ENCODE measurements at regions not wholly inside any gene's neighbourhood (a gene's known extent, or its start where the extent isn't known, plus 50 kb on each side); places are given as distances from the start of the nearest gene placed in this dataset.
A peak's percentile ranks its signal among the peaks of the same experiment; 100 is the strongest.
"Not testable (repeated sequence)": the region's sequence is repeated elsewhere in the genome, so short reads cannot be mapped to it uniquely, and the experiment has no call there.

DNA sequence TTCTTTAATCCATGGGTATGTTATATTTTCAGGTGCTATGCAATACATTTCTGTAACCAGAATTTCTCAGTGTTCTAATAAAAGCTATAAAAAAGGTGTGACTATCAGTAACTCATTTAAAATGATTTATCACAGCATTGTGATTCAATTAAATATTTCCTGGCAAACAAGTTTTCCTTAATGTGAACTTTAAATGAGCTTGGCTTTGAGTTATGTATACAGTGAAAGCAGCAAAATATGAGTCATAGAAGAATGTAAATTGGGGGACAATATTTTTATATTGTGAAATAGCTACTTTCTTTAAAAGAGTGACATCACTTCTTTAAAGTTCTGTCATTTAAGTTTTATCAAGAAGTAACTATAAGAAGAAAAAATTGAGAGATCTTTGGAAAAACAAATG, 484.9 kb upstream of the MAN1A1 start:
- H3K36me3 ChIP-seq (ENCODE audit: control insufficient read depth, insufficient read depth, low read length) = no peaks in the 10 kb centered on the region
- H3K9ac ChIP-seq (ENCODE audit: low read depth, low read length) = no peak overlapping the region
- no peak overlapping the region for H3K27ac ChIP-seq (ENCODE audit: low read depth, low read length)
- no peak overlapping the region for H3K4me3 ChIP-seq (ENCODE audit: low read depth, low read length)
- H3K9me3 ChIP-seq (ENCODE audit: control insufficient read depth, insufficient read depth, low read length) = no peaks in the 10 kb centered on the region
- H3K27me3 ChIP-seq (ENCODE audit: control insufficient read depth, insufficient read depth, low read length) = no peaks in the 10 kb centered on the region
- H3K4me1 ChIP-seq (ENCODE audit: control insufficient read depth, insufficient read depth, low read length) = no peaks in the 10 kb centered on the region

DNA sequence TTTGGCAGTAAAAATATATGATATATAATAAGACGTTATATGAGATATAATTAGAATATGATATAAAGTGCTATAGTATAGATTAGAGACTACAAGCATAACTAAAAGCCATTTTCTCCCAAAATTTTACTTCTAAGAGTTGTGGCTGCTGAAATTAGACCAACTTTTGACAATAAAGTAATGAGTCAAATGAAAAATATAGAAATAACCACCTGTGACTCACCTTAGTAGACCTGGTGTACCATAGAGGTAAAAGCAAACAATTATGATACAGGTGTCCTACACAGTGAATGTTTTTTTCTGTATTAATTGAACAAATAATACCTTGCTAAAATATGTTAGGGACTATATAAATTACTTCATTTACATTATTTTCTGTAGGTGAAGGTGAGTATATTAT, 482.9 kb upstream of the MAN1A1 start:
- no peaks in the 10 kb centered on the region for H3K4me1 ChIP-seq (ENCODE audit: control insufficient read depth, insufficient read depth, low read length)
- H3K9ac ChIP-seq (ENCODE audit: low read depth, low read length) = no peak overlapping the region
- no peak overlapping the region for H3K27ac ChIP-seq (ENCODE audit: low read depth, low read length)
- no peak overlapping the region for H3K4me3 ChIP-seq (ENCODE audit: low read depth, low read length)
- no peaks in the 10 kb centered on the region for H3K9me3 ChIP-seq (ENCODE audit: control insufficient read depth, insufficient read depth, low read length)
- no peaks in the 10 kb centered on the region for H3K27me3 ChIP-seq (ENCODE audit: control insufficient read depth, insufficient read depth, low read length)
- no peaks in the 10 kb centered on the region for H3K36me3 ChIP-seq (ENCODE audit: control insufficient read depth, insufficient read depth, low read length)

DNA sequence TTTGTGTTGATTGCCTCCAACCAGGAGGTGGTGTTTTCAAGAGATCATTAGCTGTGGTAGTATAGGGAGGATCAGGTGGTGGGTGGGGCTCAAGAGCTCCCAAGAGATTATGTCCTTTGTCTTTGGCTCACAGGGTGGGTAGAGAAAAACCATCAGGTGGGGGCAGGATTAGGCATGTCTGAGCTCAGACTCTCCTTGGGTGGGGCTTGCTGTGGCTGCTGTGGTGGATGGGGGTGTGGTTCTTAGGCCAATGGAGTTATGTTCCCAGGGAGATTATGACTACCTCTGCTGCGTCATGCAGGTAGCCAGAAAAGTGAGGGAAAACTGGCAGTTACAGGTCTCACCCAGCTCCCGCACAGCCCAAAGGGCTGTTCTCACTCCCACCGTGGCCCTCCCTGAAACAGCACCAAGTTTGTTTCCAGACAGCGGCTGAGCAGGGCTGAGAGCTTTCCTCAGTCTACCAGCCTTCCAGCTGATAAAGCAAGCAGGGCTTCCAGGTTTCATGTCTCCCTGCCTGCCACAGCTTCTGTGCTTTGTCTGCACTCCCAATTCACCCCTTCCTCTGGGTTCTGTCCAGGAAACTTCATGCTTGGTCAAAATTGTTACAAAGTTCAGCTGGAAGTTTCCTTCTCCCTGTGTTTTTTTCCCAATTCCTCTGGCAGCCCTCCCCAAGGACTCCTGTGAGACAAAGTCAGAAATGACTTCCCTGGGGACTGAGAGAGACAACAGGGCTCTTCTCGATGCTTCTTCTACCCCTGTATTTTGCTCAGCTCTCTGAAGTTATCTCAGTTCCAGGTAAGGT, 481.1 kb upstream of the MAN1A1 start:
- H3K4me3 ChIP-seq (ENCODE audit: low read depth, low read length) = no peak overlapping the region
- H3K36me3 ChIP-seq (ENCODE audit: control insufficient read depth, insufficient read depth, low read length) = no peaks in the 10 kb centered on the region
- no peaks in the 10 kb centered on the region for H3K9me3 ChIP-seq (ENCODE audit: control insufficient read depth, insufficient read depth, low read length)
- H3K27ac ChIP-seq (ENCODE audit: low read depth, low read length) = peak overlapping the region; percentile 43
- no peaks in the 10 kb centered on the region for H3K4me1 ChIP-seq (ENCODE audit: control insufficient read depth, insufficient read depth, low read length)
- H3K9ac ChIP-seq (ENCODE audit: low read depth, low read length) = no peak overlapping the region
- H3K27me3 ChIP-seq (ENCODE audit: control insufficient read depth, insufficient read depth, low read length) = no peaks in the 10 kb centered on the region

DNA sequence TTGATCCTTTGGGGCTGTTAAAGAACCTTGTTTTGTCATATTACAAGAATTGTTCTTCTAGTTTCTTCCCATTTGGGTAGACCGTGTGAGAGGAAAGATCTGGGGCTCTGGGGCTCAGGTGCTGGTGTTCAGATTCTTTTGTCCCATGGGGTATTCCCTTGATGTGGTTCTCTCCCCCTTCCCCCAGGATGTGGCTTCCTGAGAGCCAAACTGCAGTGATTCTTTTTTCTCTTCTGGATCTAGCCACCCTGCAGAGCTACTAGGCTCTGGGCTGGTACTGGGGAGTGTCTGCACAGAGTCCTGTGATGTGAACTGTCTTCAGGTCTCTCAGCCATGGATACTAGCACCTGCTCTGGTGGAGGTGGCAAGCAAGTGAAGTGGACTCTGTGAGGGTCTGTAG, 480.5 kb upstream of the MAN1A1 start:
- Histone ChIP-seq H3K36me3 (ENCODE audit: control insufficient read depth, insufficient read depth, low read length) (no peaks in the 10 kb centered on the region), H3K9me3 (ENCODE audit: control insufficient read depth, insufficient read depth, low read length) (no peaks in the 10 kb centered on the region), H3K9ac (ENCODE audit: low read depth, low read length) (no peak overlapping the region), H3K4me1 (ENCODE audit: control insufficient read depth, insufficient read depth, low read length) (no peaks in the 10 kb centered on the region), H3K27me3 (ENCODE audit: control insufficient read depth, insufficient read depth, low read length) (no peaks in the 10 kb centered on the region), H3K4me3 (ENCODE audit: low read depth, low read length) (no peak overlapping the region), H3K27ac (ENCODE audit: low read depth, low read length) (no peak overlapping the region)

DNA sequence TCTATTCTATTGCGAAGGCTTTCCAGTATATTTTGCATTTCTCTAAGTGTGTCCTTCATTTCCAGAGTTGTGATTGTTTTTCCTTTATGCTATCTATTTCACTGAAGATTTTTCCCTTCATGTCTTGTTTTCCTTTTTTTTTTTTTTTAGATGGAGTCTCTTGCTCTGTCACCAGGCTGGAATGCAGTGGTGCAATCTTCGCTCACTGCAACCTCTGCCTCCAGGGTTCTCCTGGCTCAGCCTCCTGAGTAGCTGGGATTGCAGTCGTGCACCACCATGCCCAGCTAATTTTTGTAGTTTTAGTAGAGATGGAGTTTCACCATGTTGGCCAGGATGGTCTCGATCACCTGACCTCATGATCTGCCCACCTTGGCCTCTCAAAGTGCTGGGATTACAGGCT, 479.9 kb upstream of the MAN1A1 start:
- H3K27ac ChIP-seq (ENCODE audit: low read depth, low read length); H3K4me3 ChIP-seq (ENCODE audit: low read depth, low read length); H3K9me3 ChIP-seq (ENCODE audit: control insufficient read depth, insufficient read depth, low read length); H3K36me3 ChIP-seq (ENCODE audit: control insufficient read depth, insufficient read depth, low read length); H3K4me1 ChIP-seq (ENCODE audit: control insufficient read depth, insufficient read depth, low read length); H3K27me3 ChIP-seq (ENCODE audit: control insufficient read depth, insufficient read depth, low read length); H3K9ac ChIP-seq (ENCODE audit: low read depth, low read length): not testable (repeated sequence)

DNA sequence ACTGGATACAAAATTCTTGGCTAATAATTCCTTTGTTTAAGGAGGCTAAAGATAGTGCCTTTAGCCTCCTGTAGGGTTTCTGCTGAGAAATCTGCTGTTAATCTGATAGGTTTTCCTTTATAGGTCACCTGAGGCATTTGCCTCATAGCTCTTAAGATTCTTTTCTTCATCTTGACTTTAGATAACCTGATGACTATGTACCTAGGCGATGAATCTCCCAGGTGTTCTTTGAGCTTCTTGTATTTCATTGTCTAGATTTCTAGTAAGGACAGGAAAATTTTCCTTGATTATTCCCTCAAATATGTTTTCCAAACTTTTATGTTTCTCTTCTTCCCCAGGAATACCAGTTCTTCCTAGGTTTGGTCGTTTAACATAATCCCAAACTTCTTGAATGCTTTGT, 479.4 kb upstream of the MAN1A1 start:
- Histone ChIP-seq H3K4me1 (ENCODE audit: control insufficient read depth, insufficient read depth, low read length) (no peaks in the 10 kb centered on the region), H3K27ac (ENCODE audit: low read depth, low read length) (no peak overlapping the region), H3K4me3 (ENCODE audit: low read depth, low read length) (no peak overlapping the region), H3K9me3 (ENCODE audit: control insufficient read depth, insufficient read depth, low read length) (no peaks in the 10 kb centered on the region), H3K36me3 (ENCODE audit: control insufficient read depth, insufficient read depth, low read length) (no peaks in the 10 kb centered on the region), H3K27me3 (ENCODE audit: control insufficient read depth, insufficient read depth, low read length) (no peaks in the 10 kb centered on the region), H3K9ac (ENCODE audit: low read depth, low read length) (no peak overlapping the region)

DNA sequence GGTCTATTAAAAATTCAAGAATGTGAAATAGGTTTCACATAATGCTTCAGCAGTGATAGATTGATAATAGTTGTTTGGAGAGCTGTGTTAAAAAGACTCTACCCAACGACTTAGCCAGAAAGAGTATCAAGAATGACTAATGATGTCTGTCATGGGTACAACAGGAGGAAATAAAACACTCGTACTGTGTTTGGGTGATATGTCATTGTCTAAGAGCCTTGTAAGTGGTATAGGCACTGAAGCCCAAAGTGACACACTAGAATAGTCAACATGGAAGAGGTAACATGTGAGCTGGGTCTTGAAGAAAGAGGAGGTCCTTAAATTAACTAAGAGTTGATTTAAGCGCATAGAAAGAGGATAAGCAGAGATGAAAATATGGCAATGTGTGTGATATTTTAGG, 471.8 kb upstream of the MAN1A1 start:
- Histone ChIP-seq H3K27ac (ENCODE audit: low read depth, low read length) (no peak overlapping the region), H3K9me3 (ENCODE audit: control insufficient read depth, insufficient read depth, low read length) (no peaks in the 10 kb centered on the region), H3K4me1 (ENCODE audit: control insufficient read depth, insufficient read depth, low read length) (no peaks in the 10 kb centered on the region), H3K27me3 (ENCODE audit: control insufficient read depth, insufficient read depth, low read length) (no peaks in the 10 kb centered on the region), H3K36me3 (ENCODE audit: control insufficient read depth, insufficient read depth, low read length) (no peaks in the 10 kb centered on the region), H3K4me3 (ENCODE audit: low read depth, low read length) (no peak overlapping the region), H3K9ac (ENCODE audit: low read depth, low read length) (no peak overlapping the region)

DNA sequence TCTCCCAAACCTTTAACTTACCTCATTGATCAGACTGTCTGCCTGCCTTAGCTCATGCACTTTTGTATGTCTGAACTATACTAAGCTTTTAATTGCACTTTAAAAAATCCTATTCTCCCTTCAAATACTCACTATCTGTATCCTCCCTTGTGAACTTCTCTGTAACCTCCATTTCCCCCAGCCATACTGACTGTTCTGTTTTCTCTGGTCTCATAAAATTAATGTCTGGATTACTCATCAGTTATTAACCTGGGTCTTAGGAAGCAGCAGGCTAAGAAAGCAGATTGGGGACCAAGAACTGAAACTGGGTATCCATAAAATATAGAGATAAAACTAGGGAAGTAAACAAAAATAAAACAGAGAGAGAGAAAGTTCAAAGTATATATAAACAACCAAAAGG, 469.3 kb upstream of the MAN1A1 start:
- Histone ChIP-seq H3K4me3 (ENCODE audit: low read depth, low read length) (no peak overlapping the region), H3K4me1 (ENCODE audit: control insufficient read depth, insufficient read depth, low read length) (no peaks in the 10 kb centered on the region), H3K27me3 (ENCODE audit: control insufficient read depth, insufficient read depth, low read length) (no peaks in the 10 kb centered on the region)

DNA sequence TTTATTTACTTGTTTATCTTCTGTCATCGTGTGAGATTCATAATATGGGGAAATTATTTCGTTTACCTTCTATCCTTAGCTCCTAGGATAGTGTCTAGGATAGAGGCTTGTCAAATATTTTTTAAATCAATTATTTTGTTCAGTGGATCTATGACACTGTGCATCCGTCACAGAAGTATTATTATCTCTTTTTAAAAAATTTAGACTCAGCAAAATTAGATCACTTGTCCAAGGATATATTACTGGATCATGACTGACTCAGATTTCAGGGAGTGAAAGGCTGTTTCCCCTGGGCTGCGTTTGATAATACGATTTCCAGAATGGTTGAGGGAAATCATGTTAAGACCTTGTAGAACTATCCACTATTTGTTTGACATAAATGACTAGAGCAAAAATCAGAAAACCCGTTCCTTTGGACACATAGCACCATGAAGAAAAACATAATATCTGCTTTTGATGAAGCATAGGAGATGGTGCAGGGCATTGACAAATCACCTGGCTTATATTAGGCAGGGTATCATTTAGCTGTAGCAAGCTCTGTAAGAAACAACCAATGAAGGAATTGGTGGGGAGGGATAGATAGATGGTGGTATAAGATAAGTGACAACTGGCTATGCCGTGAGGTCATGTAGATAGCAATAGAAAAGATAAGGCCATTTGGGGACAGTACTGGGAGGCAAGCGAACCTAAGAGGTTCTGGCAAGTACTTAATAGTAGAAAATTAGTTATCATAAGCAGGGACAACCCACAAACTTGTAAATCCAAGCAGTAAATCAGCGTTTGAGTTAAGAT, 465.2 kb upstream of the MAN1A1 start:
- Histone ChIP-seq H3K9ac (ENCODE audit: low read depth, low read length) (no peak overlapping the region), H3K36me3 (ENCODE audit: control insufficient read depth, insufficient read depth, low read length) (no peaks in the 10 kb centered on the region), H3K4me1 (ENCODE audit: control insufficient read depth, insufficient read depth, low read length) (no peaks in the 10 kb centered on the region), H3K27ac (ENCODE audit: low read depth, low read length) (no peak overlapping the region), H3K9me3 (ENCODE audit: control insufficient read depth, insufficient read depth, low read length) (no peaks in the 10 kb centered on the region), H3K4me3 (ENCODE audit: low read depth, low read length) (no peak overlapping the region), H3K27me3 (ENCODE audit: control insufficient read depth, insufficient read depth, low read length) (no peaks in the 10 kb centered on the region)

More for the DNA sequence above, 469.3 kb upstream of the MAN1A1 start:
- Histone ChIP-seq H3K27ac (ENCODE audit: low read depth, low read length) (no peak overlapping the region), H3K9ac (ENCODE audit: low read depth, low read length) (no peak overlapping the region), H3K36me3 (ENCODE audit: control insufficient read depth, insufficient read depth, low read length) (no peaks in the 10 kb centered on the region), H3K9me3 (ENCODE audit: control insufficient read depth, insufficient read depth, low read length) (no peaks in the 10 kb centered on the region)

DNA sequence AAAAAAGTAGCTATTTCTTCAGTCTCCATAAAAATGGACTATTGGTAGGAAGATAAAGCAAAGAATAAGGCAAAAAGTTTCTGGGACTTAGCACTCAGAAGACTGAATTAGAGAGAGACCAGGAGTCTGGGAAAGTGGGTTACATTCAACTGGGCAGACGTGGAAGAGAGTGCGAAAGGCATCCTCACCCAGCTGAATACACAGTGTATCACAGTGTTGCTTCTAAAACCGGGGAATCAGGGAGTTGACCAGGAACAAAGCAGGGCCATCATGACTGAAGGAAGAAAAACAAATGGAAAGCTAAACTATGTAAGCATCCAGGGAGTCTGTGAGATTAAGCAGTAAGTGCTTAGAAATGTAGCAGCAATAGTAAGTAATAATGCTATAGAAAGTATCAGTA, 452.9 kb upstream of the MAN1A1 start:
- H3K4me1 ChIP-seq (ENCODE audit: control insufficient read depth, insufficient read depth, low read length) = 0 out of 2 replicates have a peak, but pooled peaks cover 10% of the 10 kb centered on the region
- no peak overlapping the region for H3K4me3 ChIP-seq (ENCODE audit: low read depth, low read length)
- H3K9ac ChIP-seq (ENCODE audit: low read depth, low read length) = no peak overlapping the region
- no peak overlapping the region for H3K27ac ChIP-seq (ENCODE audit: low read depth, low read length)
- H3K36me3 ChIP-seq (ENCODE audit: control insufficient read depth, insufficient read depth, low read length) = no peaks in the 10 kb centered on the region
- no peaks in the 10 kb centered on the region for H3K27me3 ChIP-seq (ENCODE audit: control insufficient read depth, insufficient read depth, low read length)
- H3K9me3 ChIP-seq (ENCODE audit: control insufficient read depth, insufficient read depth, low read length) = no peaks in the 10 kb centered on the region

DNA sequence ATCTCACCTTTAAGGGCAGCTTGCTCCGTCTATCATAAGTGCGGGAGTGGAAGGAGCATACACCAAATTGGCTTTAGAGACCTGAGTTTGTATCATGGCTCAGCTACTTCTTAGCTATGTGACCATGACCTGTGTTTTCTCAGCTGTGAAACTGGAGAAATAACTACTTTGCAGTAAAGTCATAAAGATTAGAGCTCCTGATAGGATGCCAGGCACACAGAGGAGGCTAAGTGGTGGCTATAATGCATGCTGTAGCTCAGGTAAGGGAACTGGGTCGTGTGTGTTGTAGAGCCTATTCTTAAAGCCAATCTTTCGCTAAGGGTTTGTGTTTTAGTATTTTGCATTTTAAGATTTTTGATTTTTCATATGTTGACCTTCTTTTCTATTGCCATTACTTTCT, 451.5 kb upstream of the MAN1A1 start:
- no peak overlapping the region for H3K9ac ChIP-seq (ENCODE audit: low read depth, low read length)
- no peak overlapping the region for H3K4me3 ChIP-seq (ENCODE audit: low read depth, low read length)
- H3K4me1 ChIP-seq (ENCODE audit: control insufficient read depth, insufficient read depth, low read length) = 0 out of 2 replicates have a peak, but pooled peaks cover 10% of the 10 kb centered on the region
- H3K27me3 ChIP-seq (ENCODE audit: control insufficient read depth, insufficient read depth, low read length) = no peaks in the 10 kb centered on the region
- no peak overlapping the region for H3K27ac ChIP-seq (ENCODE audit: low read depth, low read length)
- H3K36me3 ChIP-seq (ENCODE audit: control insufficient read depth, insufficient read depth, low read length) = no peaks in the 10 kb centered on the region
- H3K9me3 ChIP-seq (ENCODE audit: control insufficient read depth, insufficient read depth, low read length) = no peaks in the 10 kb centered on the region

All from HUES48 (cell line).